Astrocyte of the cerebellum (primary cell): ENCODE measurements at regions not wholly inside any gene's neighbourhood (a gene's known extent, or its start where the extent isn't known, plus 50 kb on each side); places are given as distances from the start of the nearest gene placed in this dataset.

Experiments used
- DNase-seq: peaks from one replicate; pipeline ENCODE4 v3.0.0-alpha.2; 2011; ENCODE audit warnings: low read depth
- H3K4me3 ChIP-seq: 2 replicates; pipeline ENCODE4 v1.5.1; 2011; ENCODE audit warnings: mild to moderate bottlenecking, low read depth, low read length, moderate library complexity
- CTCF ChIP-seq: IDR thresholded peaks from 2 replicates; pipeline ENCODE4 v1.5.1; 2012; ENCODE audit warnings: low read length, low read depth, moderate library complexity, mild to moderate bottlenecking; ENCODE audit errors: missing control alignments
- in situ Hi-C: cut with HindIII; loops from 2 replicates; pipeline ENCODE4 v1.10.0; 2017; ENCODE audit warnings: low sequenced_read_pairs

DNA sequence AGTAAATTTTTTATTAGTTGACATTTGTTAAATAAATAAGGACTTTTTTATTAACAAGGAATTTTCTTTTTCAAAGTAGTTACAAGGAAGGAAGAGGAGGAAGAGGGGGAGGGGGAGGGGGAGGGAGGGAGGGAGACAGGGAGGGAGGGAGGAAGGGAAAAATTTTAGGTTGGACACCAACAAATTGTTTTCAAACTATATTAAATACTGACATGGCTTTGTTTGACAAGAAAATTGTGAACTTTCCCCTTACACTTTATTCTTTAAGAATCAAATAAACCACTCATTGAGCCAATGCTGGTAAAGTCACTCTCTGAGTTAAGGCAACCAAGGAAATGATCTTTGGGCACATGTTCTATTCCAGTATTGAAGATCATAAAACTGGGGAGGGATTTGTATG, 115.7 kb upstream of the PPP2R3A start:
- in situ Hi-C loops = loop anchor here (10.0 kb wide), 1 partner anchor 65 kb away; no protein-coding TSS in a partner anchor
- no peak overlapping the region for H3K4me3 ChIP-seq
- no peak for DNase-seq
- no peak for TF ChIP-seq CTCF

DNA sequence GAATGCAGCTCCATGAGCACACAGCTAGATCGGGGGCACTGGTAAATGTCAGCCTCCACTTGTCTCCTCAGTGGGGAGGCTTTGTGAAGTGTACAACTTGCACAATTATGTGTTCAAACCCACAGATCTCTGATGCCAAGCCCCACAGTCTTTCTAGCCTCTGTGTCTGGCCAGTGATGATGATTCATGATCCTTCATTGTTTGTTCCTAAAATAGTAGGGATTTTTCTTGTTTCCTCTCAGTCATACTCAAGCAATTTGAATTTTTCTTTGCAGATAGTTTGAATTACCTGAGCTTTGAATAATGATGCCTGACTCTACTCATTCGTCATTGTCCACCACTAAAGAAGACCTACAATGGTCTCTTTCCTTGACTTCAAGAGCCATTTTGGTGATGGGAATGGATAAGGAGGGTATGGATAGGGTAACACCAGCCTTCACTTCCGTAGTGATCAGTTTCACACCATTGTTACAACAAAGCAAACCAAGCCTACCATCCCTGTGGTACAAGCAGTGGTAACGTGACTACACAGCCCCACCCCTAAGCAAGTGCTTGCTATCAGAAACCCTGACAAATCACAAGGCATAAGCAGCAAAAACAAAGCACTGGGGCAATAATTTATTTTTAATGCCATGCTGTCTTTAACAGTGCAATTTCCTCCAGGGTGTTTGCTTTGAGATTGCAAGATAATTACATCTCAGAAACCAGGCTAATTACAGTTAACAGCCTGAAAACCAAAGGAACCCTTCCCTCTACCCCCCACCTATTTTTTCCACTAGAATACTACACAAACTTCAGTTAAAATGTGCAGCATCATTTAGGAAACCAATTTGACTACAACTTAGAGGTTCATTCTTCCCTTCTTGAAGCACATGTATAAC, 114.1 kb upstream of the PPP2R3A start:
- no peak for TF ChIP-seq CTCF
- H3K4me3 ChIP-seq = no peak overlapping the region
- DNase-seq = peak; percentile 15
- in situ Hi-C loops = loop anchor here (10.0 kb wide), 1 partner anchor 67 kb away; no protein-coding TSS in a partner anchor

DNA sequence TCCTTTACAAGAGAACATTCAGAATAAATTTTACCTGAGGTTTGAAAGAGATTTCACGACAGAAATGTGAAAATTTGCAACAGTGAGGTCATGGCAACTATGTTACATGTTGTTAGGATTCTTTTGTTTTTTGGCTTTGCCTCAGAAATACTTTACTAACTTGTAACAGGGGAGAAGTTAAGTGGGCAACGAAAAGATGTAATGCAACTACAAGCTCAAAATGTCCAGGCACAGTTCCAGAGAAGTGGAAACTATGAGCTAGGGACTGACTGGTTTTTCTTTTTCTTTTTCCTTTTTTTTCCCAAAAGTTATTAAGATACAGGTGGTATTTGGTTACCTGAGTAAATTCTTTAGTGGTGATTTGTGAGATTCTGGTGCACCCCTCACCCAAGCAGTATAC, 111.5 kb upstream of the PPP2R3A start:
- no peak for DNase-seq
- TF ChIP-seq CTCF = no peak
- no peak overlapping the region for H3K4me3 ChIP-seq
- in situ Hi-C loops = loop anchor here (10.0 kb wide), 1 partner anchor 69 kb away; no protein-coding TSS in a partner anchor

- no peak for TF ChIP-seq CTCF
- in situ Hi-C loops = no loop called here
These were observed 104.8 kb upstream of the PPP2R3A start for GRCh38 chr3:135860761-135861160.

DNA sequence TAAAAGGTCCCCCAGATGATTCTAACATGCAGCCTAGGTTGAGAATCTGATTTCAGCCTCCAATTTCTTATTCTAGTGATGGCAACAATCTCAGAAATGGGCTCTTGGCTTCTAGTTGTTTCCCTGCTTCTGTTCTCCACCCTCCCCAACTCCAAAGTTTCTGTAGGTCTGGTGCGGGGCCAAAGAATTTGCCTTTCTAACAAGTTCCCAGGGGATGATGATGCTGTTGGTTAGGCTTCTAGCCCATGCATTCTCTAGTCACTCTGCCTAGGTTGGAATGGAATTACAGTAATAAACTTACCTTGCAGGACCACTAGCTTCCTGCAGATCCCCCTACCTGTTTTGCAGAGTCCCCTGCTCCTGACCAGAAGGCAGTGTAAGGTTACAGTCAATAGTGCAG, 103.2 kb upstream of the PPP2R3A start:
- DNase-seq = peak; percentile 3
- in situ Hi-C loops = no loop called here
- no peak overlapping the region for H3K4me3 ChIP-seq
- TF ChIP-seq CTCF = no peak

More at GRCh38 chr3:135860761-135861160, 104.8 kb upstream of the PPP2R3A start:
- no peak overlapping the region for H3K4me3 ChIP-seq
- peak; percentile 22 for DNase-seq

GRCh38 chr3:135864060-135864459, 101.5 kb upstream of the PPP2R3A start:
- H3K4me3 ChIP-seq = no peak overlapping the region
- DNase-seq = no peak
- in situ Hi-C loops = no loop called here
- TF ChIP-seq CTCF = no peak
